ENCODE measurements at regions not wholly inside any gene's neighbourhood (a gene's known extent, or its start where the extent isn't known, plus 50 kb on each side); places are given as distances from the start of the nearest gene placed in this dataset.
"Not testable (repeated sequence)": the region's sequence is repeated elsewhere in the genome, so short reads cannot be mapped to it uniquely, and the experiment has no call there.

- intact Hi-C loops (cut with micrococcal nuclease) = no loop called here
Measured at GRCh38 chr9:105093685-105094084, 150.8 kb upstream of the SLC44A1 start.

- intact Hi-C loops (cut with micrococcal nuclease) = no loop called here
Measured at GRCh38 chr9:105098370-105098769, 146.1 kb upstream of the SLC44A1 start.

GRCh38 chr9:105103776-105104175, 140.7 kb upstream of the SLC44A1 start:
- intact Hi-C loops (cut with micrococcal nuclease) = no loop called here

- intact Hi-C loops (cut with micrococcal nuclease) = no loop called here
Measured at GRCh38 chr9:105114318-105114717, 130.1 kb upstream of the SLC44A1 start.

GRCh38 chr9:105114964-105115728, 129.3 kb upstream of the SLC44A1 start:
- intact Hi-C loops (cut with micrococcal nuclease) = no loop called here

GRCh38 chr9:105116052-105116868, 128.2 kb upstream of the SLC44A1 start:
- intact Hi-C loops (cut with micrococcal nuclease) = no loop called here

GRCh38 chr9:105117234-105117633, 127.2 kb upstream of the SLC44A1 start:
- intact Hi-C loops (cut with micrococcal nuclease) = no loop called here

GRCh38 chr9:105118636-105119035, 125.8 kb upstream of the SLC44A1 start:
- intact Hi-C loops (cut with micrococcal nuclease) = no loop called here

GRCh38 chr9:105119156-105119555, 125.3 kb upstream of the SLC44A1 start:
- intact Hi-C loops (cut with micrococcal nuclease) = no loop called here

GRCh38 chr9:105121861-105122430, 122.5 kb upstream of the SLC44A1 start:
- intact Hi-C loops (cut with micrococcal nuclease) = no loop called here

- intact Hi-C loops (cut with micrococcal nuclease) = not testable (repeated sequence)
Measured at GRCh38 chr9:105124598-105124997, 119.9 kb upstream of the SLC44A1 start.

- intact Hi-C loops (cut with micrococcal nuclease) = loop anchor here (5.0 kb wide), 3 partner anchors 74 to 1034 kb away; partner anchors contain the start of genes NIPSNAP3A and SMC2
Measured at GRCh38 chr9:105126226-105126625, 118.2 kb upstream of the SLC44A1 start.

GRCh38 chr9:105127863-105128220, 116.6 kb upstream of the SLC44A1 start:
- intact Hi-C loops (cut with micrococcal nuclease) = loop anchor here (1.0 to 5.0 kb wide), 12 partner anchors 29 to 1036 kb away; partner anchors contain the start of genes NIPSNAP3A, SLC44A1 and SMC2

- intact Hi-C loops (cut with micrococcal nuclease) = loop anchor here (1.0 to 5.0 kb wide), 11 partner anchors 28 to 1037 kb away; partner anchors contain the start of genes NIPSNAP3A, SLC44A1, SMC2 and TMEM38B
Measured at GRCh38 chr9:105128908-105129600, 115.4 kb upstream of the SLC44A1 start.

- intact Hi-C loops (cut with micrococcal nuclease) = loop anchor here (1.0 to 5.0 kb wide), 6 partner anchors 77 to 1037 kb away; partner anchors contain the start of genes NIPSNAP3A, SMC2 and TMEM38B
Measured at GRCh38 chr9:105129731-105130130, 114.7 kb upstream of the SLC44A1 start.

GRCh38 chr9:105131981-105132380, 112.5 kb upstream of the SLC44A1 start:
- intact Hi-C loops (cut with micrococcal nuclease) = no loop called here

GRCh38 chr9:105132606-105133005, 111.8 kb upstream of the SLC44A1 start:
- intact Hi-C loops (cut with micrococcal nuclease) = no loop called here

- intact Hi-C loops (cut with micrococcal nuclease) = no loop called here
Measured at GRCh38 chr9:105138306-105138801, 106.1 kb upstream of the SLC44A1 start.

GRCh38 chr9:105141146-105141975, 103.1 kb upstream of the SLC44A1 start:
- intact Hi-C loops (cut with micrococcal nuclease) = no loop called here

- intact Hi-C loops (cut with micrococcal nuclease) = no loop called here
Measured at GRCh38 chr9:105141976-105142250, 102.5 kb upstream of the SLC44A1 start.
